ENCODE measurements at regions not wholly inside any gene's neighbourhood (a gene's known extent, or its start where the extent isn't known, plus 50 kb on each side); places are given as distances from the start of the nearest gene placed in this dataset.

DNA sequence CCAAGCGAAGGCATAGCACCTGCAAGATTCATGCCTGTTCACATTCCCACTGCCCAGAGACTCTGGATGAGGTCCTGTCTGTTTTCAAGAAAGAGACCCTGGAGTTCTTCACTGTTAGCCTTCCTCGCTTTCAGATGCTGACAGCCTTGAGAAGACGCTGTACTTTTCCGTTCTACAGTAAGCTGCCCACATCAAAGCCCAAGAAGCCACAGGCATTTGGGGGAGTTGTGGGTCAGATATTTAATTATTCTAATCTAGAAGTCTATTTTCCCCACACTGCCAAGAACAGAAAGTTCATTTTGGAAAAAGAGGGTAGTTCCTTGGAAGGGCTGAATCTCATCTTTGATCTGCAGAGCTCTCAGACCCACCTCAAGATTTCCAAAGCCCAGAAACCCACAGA is 127.9 kb downstream of the AXIN2 start:
- TF ChIP-seq, protein P1, sequence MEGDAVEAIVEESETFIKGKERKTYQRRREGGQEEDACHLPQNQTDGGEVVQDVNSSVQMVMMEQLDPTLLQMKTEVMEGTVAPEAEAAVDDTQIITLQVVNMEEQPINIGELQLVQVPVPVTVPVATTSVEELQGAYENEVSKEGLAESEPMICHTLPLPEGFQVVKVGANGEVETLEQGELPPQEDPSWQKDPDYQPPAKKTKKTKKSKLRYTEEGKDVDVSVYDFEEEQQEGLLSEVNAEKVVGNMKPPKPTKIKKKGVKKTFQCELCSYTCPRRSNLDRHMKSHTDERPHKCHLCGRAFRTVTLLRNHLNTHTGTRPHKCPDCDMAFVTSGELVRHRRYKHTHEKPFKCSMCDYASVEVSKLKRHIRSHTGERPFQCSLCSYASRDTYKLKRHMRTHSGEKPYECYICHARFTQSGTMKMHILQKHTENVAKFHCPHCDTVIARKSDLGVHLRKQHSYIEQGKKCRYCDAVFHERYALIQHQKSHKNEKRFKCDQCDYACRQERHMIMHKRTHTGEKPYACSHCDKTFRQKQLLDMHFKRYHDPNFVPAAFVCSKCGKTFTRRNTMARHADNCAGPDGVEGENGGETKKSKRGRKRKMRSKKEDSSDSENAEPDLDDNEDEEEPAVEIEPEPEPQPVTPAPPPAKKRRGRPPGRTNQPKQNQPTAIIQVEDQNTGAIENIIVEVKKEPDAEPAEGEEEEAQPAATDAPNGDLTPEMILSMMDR (conservative IDR thresholded peaks at IDR 0.05 in 1 of 2, IDR thresholded peaks at IDR 0.05 in 1 of 2; ENCODE audit: extremely low read depth in 1 of 2, insufficient read depth in 1 of 2, low read depth in 1 of 2, low read length in 2 of 2): no peak
- TF ChIP-seq EZH2 (IDR thresholded peaks at IDR 0.05; ENCODE audit: borderline replicate concordance, low read length): no peak

Data from mammary epithelial cell (primary cell).